ENCODE measurements at regions not wholly inside any gene's neighbourhood (a gene's known extent, or its start where the extent isn't known, plus 50 kb on each side); places are given as distances from the start of the nearest gene placed in this dataset.

DNA sequence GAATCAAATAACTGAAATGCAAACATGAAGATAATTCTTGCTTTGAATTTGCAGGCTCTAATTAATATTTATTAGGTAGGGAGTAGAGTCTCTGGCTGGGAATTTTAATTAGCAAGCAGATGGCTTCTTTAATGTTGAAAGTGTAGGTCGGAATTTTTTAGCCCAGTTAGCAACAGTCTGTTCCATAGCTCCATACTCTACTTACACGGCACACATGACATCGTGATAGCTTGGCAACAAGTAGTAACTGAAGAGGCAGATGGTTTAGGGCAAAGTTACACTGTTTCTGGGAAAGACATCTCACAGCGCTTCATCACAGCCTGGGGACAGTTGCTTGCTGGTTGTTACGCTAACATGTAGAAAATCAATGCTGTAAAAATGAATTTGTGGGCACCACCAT is 710.7 kb downstream of the GALC start:
- TF ChIP-seq, protein P1, sequence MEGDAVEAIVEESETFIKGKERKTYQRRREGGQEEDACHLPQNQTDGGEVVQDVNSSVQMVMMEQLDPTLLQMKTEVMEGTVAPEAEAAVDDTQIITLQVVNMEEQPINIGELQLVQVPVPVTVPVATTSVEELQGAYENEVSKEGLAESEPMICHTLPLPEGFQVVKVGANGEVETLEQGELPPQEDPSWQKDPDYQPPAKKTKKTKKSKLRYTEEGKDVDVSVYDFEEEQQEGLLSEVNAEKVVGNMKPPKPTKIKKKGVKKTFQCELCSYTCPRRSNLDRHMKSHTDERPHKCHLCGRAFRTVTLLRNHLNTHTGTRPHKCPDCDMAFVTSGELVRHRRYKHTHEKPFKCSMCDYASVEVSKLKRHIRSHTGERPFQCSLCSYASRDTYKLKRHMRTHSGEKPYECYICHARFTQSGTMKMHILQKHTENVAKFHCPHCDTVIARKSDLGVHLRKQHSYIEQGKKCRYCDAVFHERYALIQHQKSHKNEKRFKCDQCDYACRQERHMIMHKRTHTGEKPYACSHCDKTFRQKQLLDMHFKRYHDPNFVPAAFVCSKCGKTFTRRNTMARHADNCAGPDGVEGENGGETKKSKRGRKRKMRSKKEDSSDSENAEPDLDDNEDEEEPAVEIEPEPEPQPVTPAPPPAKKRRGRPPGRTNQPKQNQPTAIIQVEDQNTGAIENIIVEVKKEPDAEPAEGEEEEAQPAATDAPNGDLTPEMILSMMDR (IDR thresholded peaks at IDR 0.05; ENCODE audit: borderline replicate concordance, extremely low read depth, low read length, poor library complexity, severe bottlenecking), result no peak
- TF ChIP-seq EZH2 (IDR thresholded peaks at IDR 0.05; ENCODE audit: borderline replicate concordance, low read depth, low read length, severe bottlenecking), result no peak
